Superior temporal gyrus (tissue), 1 donor: ENCODE measurements at regions not wholly inside any gene's neighbourhood (a gene's known extent, or its start where the extent isn't known, plus 50 kb on each side); places are given as distances from the start of the nearest gene placed in this dataset.
"Not testable (repeated sequence)": the region's sequence is repeated elsewhere in the genome, so short reads cannot be mapped to it uniquely, and the experiment has no call there.

Source experiments
- DNase-seq: peaks from one replicate; pipeline ENCODE4 v3.0.0-alpha.2; 2016; ENCODE audit errors: extremely low spot score

- DNase-seq, result no peak
These were observed 63.8 kb upstream of the ENPP6 start for GRCh38 chr4:184281231-184282139.

DNA sequence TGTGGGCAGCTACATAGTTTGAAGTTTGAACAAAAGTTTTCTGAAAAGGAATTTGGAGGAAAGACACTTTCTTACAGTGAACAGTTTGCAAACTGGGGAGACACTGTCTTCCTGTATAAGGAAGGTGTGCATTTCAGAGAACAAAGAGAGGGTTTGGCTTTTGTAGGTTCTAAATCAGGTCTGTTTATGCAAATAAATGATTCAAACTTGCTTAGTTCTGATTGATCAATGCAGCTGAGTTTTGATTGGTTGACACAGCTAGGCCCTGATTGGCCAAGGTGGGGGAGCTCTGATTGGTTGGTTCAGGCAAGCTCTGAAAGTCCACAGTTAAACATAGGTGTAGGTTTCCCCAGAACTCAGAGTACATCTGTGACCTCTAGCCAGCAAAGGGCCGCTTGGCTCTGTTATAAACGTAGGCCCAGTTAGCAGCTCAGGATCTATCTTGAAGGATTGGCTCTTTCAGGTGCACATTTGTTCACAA, 63.0 kb upstream of the ENPP6 start:
- no peak for DNase-seq

DNA sequence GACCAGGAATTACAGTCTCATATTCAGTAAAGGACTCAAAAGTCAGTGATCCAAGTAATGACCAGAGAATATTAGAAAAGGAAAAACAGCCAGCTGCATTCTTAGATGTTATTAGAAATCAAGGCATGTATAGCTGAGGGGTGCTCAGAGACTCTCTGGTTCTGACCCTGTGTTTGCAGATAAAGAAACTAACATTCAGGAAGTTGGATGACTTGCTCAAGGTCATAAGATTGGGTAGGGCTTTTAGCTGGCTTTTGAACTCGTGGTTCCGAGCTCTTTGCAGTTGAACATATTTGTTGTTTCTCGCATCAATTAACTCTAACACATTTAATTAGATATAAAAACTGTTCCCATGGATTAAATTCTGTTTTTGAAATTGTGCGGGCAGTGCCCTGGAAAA, 62.5 kb upstream of the ENPP6 start:
- no peak for DNase-seq

- no peak for DNase-seq
These were observed 61.9 kb upstream of the ENPP6 start for GRCh38 chr4:184279496-184280061.

DNA sequence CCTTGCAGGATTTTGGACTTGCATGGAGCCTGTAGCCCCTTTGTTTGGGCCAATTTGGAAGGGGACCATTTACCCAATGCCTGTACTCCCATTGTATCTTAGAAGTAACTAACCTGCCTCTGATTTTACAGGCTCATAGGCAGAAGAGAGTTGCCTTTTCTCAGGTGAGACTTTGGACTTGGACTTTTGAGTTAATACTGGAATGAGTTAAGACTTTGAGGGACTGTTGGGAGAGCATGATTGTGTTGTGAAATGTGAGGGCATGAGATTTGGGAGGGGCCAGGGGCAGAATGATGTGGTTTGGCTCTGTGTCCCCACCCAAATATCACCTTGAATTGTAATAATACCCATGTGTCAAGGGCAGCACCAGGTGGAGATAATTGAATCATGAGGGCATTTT, 60.1 kb upstream of the ENPP6 start:
- DNase-seq, result not testable (repeated sequence)

DNA sequence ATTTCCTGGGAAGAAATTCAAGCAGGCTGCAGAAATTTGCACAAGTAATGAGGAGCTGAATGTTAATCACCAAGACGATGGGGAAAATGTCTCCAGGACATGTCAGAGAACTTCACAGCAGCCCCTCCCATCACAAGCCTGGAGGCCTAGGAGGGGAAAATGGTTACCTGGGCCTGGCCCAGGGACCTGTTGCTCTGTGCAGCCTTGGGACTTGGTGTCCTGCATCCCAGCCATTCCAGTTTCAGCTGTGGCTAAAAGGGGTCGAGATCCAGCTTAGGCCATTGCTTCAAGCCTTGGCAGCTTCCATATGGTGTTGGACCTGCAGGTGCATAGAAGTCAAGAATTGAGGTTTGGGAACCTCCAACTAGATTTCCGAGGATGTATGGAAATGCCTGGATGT, 59.3 kb upstream of the ENPP6 start:
- DNase-seq, result not testable (repeated sequence)

DNA sequence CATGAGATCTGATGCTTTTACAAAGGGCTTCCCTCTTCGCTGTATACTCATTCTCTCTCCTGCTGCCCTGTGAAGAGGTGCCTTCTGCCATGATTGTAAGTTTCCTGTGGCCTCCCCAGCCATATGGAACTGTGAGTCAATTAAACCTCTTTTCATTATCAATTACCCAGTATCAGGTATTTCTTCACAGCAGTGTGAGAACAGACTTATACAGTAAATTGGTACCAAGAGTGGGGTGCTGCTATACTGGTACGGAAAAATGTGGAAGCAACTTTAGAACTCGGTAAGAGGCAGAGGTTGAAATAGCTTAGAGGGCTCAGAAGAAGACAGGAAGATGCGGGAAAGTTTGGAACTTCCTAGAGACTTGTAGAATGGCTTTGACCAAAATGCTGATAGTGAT, 58.7 kb upstream of the ENPP6 start:
- not testable (repeated sequence) for DNase-seq

DNA sequence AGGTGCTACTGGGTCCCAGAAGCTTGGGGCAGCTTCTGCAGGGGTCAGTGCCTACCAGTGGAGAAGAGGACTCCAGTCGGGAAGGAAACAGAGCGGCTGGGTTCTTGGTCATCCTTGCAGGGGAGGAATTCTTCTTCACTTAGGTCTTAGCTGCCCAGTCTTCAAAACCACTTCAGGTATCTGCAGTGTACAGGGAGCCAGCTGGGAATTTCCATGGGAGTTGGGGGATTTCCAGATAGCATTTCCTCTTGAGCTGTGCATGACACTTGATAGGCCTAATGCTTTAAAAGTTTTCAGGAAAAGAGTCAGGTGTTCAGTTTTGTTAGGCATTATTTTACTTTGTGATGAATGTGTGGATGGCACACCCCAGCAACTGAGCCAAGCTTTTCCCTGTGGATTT, 58.1 kb upstream of the ENPP6 start:
- DNase-seq, result no peak

DNA sequence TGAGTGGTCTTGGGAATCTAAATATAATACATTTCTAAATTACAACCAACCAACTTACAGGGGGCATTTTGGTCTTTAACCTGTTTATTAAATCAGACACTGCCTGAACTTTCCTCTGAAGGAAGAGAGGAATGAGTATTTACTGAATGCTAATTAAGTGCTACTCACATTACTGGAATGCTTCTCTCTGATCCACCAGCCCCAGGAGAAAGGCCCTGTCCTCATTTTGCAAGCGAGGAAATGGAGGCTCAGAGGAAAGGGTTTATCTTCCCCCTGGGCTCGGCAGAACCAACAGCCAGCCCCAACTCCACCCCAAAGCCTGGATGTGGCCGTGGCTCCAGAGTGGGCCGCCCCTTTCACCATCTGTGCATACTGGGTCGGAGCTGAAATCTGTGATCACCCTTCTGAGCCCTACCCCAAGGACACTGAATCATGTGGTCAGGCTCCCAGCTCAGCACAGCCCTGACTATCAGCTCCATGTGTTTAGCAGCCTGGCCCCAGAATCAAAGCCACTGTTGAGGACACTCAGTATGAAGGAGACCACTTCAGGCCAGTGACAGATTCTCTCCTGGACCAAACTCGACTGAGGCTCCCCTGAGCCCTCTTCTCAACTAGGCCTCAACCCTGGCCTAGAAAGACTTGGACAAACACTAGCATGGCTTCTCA, 56.7 kb upstream of the ENPP6 start:
- DNase-seq, result peak; percentile 8

GRCh38 chr4:184273166-184274147, 55.8 kb upstream of the ENPP6 start:
- no peak for DNase-seq

- DNase-seq, result no peak
These were observed 53.2 kb upstream of the ENPP6 start for GRCh38 chr4:184270808-184271413.

DNA sequence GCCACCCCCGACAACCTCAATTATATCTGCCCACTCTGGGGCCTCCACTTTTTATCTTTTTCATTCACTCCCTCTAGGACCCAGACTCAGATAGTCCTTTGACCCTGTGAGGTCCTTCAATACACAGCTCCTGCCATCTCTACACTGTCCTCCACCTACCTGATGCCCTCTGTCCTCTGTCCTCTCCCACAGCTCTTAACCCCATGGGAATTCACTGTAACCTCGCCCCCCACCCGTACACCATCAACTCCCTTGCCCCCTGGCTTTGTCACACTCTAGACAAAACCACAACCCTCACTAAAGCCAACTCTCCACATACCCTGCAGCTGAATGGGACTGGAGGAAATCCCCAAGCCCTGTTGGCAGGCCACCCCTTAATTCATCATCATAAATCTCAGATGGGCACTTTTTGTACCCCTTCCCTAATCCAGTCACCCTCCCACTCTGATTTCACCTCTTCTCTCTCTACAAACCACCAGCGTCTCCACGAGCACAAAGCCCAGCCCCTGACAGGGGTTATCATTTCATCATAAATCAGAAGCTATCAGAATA, 52.3 kb upstream of the ENPP6 start:
- no peak for DNase-seq

- no peak for DNase-seq
These were observed 51.0 kb upstream of the ENPP6 start for GRCh38 chr4:184268584-184269160.

GRCh38 chr4:184267673-184268583, 50.3 kb upstream of the ENPP6 start:
- no peak for DNase-seq
